K562 (cell line): ENCODE measurements at regions not wholly inside any gene's neighbourhood (a gene's known extent, or its start where the extent isn't known, plus 50 kb on each side); places are given as distances from the start of the nearest gene placed in this dataset.

Experiments used
- ATAC-seq: fragments of 200-7000 bp; cut with Tn5 transposase; 3 replicates; pipeline ENCODE4 v1.9.1; 2020; ENCODE audit warnings: moderate library complexity
- BruUV-seq: library from RNA; stranded (reverse); fragments of 400-500 nt; replicated peaks from 2 replicates; lab custom pipeline; 2021; lab: Mats Ljungman, UMichigan
- CTCF ChIA-PET: fragments of 300-600 bp; formaldehyde crosslinking; extraction: SDS; loops from one replicate; lab custom pipeline; 2021; ENCODE audit warnings: low intra/inter-chr PET ratio; lab: Yijun Ruan, JAX
- POLR2A ChIA-PET: fragments of 300-600, 350-650 bp; sonication (Branson Sonifier 250); formaldehyde crosslinking; extraction: SDS; loops from one replicate; lab custom pipeline; 2021; ENCODE audit warnings: antibody characterized with exemption, inconsistent platforms; lab: Yijun Ruan, JAX
- DNase-seq, 4 experiments: peaks; one replicate each; pipeline versions ENCODE4 v3.0.0 to v3.0.0-alpha.2; 2011 to 2018; ENCODE audit warnings: low spot score in 3 of 4, mixed read lengths in 3 of 4; ENCODE audit errors: extremely low read depth in 1 of 4
- FAIRE-seq: peaks from 2 replicates; lab custom pipeline; 2011; peaks lifted over from hg19 to GRCh38; lab: Jason Lieb, UNC
- H2AFZ ChIP-seq: 2 replicates; pipeline ENCODE4 v1.6.0; 2011; ENCODE audit warnings: low read depth, low read length, control low read depth, inconsistent platforms
- H3K27ac ChIP-seq: fragments of 200-600 bp; 3 replicates; pipeline ENCODE4 v1.8.0; 2011; ENCODE audit warnings: low read depth, mild to moderate bottlenecking, control low read depth, inconsistent platforms, low read length, moderate library complexity, mixed read lengths; ENCODE audit errors: extremely low read depth
- H3K27me3 ChIP-seq, 2 experiments: fragments of 300-600 bp in 1 of 2; 2 replicates in 1 of 2; 3 replicates in 1 of 2; pipeline versions ENCODE4 v1.6.0 to v1.8.0; 2011; ENCODE audit warnings: inconsistent platforms in 2 of 2, low read length in 2 of 2, mild to moderate bottlenecking in 1 of 2, mixed read lengths in 1 of 2, moderate library complexity in 1 of 2; ENCODE audit not compliant: control insufficient read depth in 2 of 2, insufficient read depth in 2 of 2
- H3K36me3 ChIP-seq: fragments of 300-600 bp; 3 replicates; pipeline ENCODE4 v1.8.0; 2011; ENCODE audit warnings: mild to moderate bottlenecking, low read length, inconsistent platforms; ENCODE audit not compliant: control insufficient read depth, insufficient read depth
- H3K4me1 ChIP-seq, 2 experiments: fragments of 200-600 bp in 1 of 2; replicated peaks in 1 of 2; 2 replicates in 1 of 2; 3 replicates in 1 of 2; pipeline versions ENCODE4 v1.5.1 to v1.8.0; 2011; ENCODE audit warnings: inconsistent platforms in 2 of 2, low read length in 2 of 2, mild to moderate bottlenecking in 1 of 2, mixed read lengths in 1 of 2, moderate library complexity in 1 of 2; ENCODE audit not compliant: control insufficient read depth in 2 of 2, insufficient read depth in 2 of 2
- H3K4me2 ChIP-seq: 2 replicates; pipeline ENCODE4 v1.6.1; 2011; ENCODE audit warnings: low read length, control low read depth, inconsistent platforms, mixed read lengths; ENCODE audit not compliant: insufficient read depth
- H3K4me3 ChIP-seq: fragments of 200-600 bp; sonication (generic), shearing (Covaris generic); 2 replicates; pipeline ENCODE4 v1.5.1; 2016; ENCODE audit warnings: control low read depth, inconsistent platforms
- H3K79me2 ChIP-seq: fragments of 200-600 bp; 3 replicates; pipeline ENCODE4 v1.8.0; 2011; ENCODE audit warnings: low read length, inconsistent platforms; ENCODE audit not compliant: control insufficient read depth, insufficient read depth
- H3K9ac ChIP-seq, 2 experiments: 2 replicates each; pipeline versions ENCODE4 v1.6.0 to v1.6.1; 2011; ENCODE audit warnings: low read depth in 2 of 2, low read length in 2 of 2, control low read depth in 1 of 2, inconsistent platforms in 1 of 2, mild to moderate bottlenecking in 1 of 2, mixed read lengths in 1 of 2; ENCODE audit not compliant: insufficient read depth in 1 of 2
- H3K9me1 ChIP-seq: one replicate; pipeline ENCODE4 v1.6.0; 2011; ENCODE audit warnings: inconsistent platforms, mild to moderate bottlenecking, low read length, moderate library complexity; ENCODE audit not compliant: control insufficient read depth, insufficient read depth
- H3K9me3 ChIP-seq: replicated peaks from 2 replicates; pipeline ENCODE4 v1.5.1; 2011; ENCODE audit warnings: low read depth, low read length, inconsistent platforms; ENCODE audit not compliant: control insufficient read depth, insufficient read depth
- H4K20me1 ChIP-seq: replicated peaks from 2 replicates; pipeline ENCODE4 v1.6.1; 2011; ENCODE audit warnings: low read length, inconsistent platforms, mixed read lengths; ENCODE audit not compliant: control insufficient read depth, insufficient read depth
- ATF3 ChIP-seq, 2 experiments: fragments of 450-650 bp in 1 of 2; sonication (generic) in 1 of 2; formaldehyde crosslinking in 1 of 2; IDR thresholded peaks in 1 of 2; conservative IDR thresholded peaks in 1 of 2; 2 replicates each; pipeline versions ENCODE4 v1.6.1 to v1.8.1; 2016 to 2023; ENCODE audit warnings: mild to moderate bottlenecking in 2 of 2, moderate library complexity in 2 of 2, inconsistent platforms in 1 of 2, missing genetic modification reagents in 1 of 2
- CBFA2T3 ChIP-seq: fragments of 450-650 bp; IDR thresholded peaks from 2 replicates; pipeline ENCODE4 v1.6.1; 2017
- CEBPG ChIP-seq, 3 experiments: fragments of 200-800 bp in 1 of 3; sonication (Bioruptor generic) in 1 of 3; sonication (generic) in 1 of 3; formaldehyde crosslinking in 1 of 3; IDR thresholded peaks in 2 of 3; conservative IDR thresholded peaks in 1 of 3; 2 replicates each; pipeline versions ENCODE4 v1.6.1 to v1.8.0; 2016 to 2022; ENCODE audit warnings: missing compliant biosample characterization in 2 of 3, missing genetic modification characterization in 2 of 3, mild to moderate bottlenecking in 1 of 3, missing genetic modification reagents in 1 of 3
- CREB1 ChIP-seq, 2 experiments: sonication (generic) in 1 of 2; formaldehyde crosslinking in 1 of 2; IDR thresholded peaks; 2 replicates each; pipeline versions ENCODE4 v1.6.1 to v1.8.0; 2012 to 2022; ENCODE audit warnings: inconsistent platforms in 1 of 2, mild to moderate bottlenecking in 1 of 2, missing genetic modification reagents in 1 of 2, moderate library complexity in 1 of 2
- CTCFL ChIP-seq: IDR thresholded peaks from 2 replicates; pipeline ENCODE4 v1.6.1; 2011; ENCODE audit warnings: borderline replicate concordance, low read depth, mild to moderate bottlenecking, moderate library complexity, low read length; ENCODE audit not compliant: insufficient read depth, poor library complexity, severe bottlenecking
- DMBX1 ChIP-seq: fragments of 250-450 bp; sonication (Bioruptor Pico); IDR thresholded peaks from 2 replicates; pipeline ENCODE4 v1.8.0; 2022; ENCODE audit warnings: inconsistent platforms, mild to moderate bottlenecking, moderate library complexity, borderline replicate concordance
- MECOM ChIP-seq: fragments of 250-450 bp; sonication (Bioruptor Pico); IDR thresholded peaks from 2 replicates; pipeline ENCODE4 v1.8.0; 2022; ENCODE audit warnings: inconsistent platforms
- MEIS2 ChIP-seq: fragments of 450-650 bp; IDR thresholded peaks from 2 replicates; pipeline ENCODE4 v1.6.1; 2014; ENCODE audit warnings: mild to moderate bottlenecking; ENCODE audit not compliant: partially characterized antibody
- NCOR1 ChIP-seq: fragments of 450-650 bp; IDR thresholded peaks from 2 replicates; pipeline ENCODE4 v1.6.1; 2016; ENCODE audit warnings: mild to moderate bottlenecking, moderate library complexity
- PKNOX1 ChIP-seq: fragments of 450-650 bp; IDR thresholded peaks from 2 replicates; pipeline ENCODE4 v1.6.1; 2016
- STAT5A ChIP-seq: IDR thresholded peaks from 2 replicates; pipeline ENCODE4 v1.6.1; 2012; ENCODE audit warnings: low read length, inconsistent platforms, borderline replicate concordance
- ZBTB5 ChIP-seq: fragments of 450-650 bp; IDR thresholded peaks from 2 replicates; pipeline ENCODE4 v1.6.1; 2017; ENCODE audit warnings: antibody characterized with exemption
- ZNF395 ChIP-seq: fragments of 200-800 bp; sonication (Bioruptor generic); IDR thresholded peaks from 2 replicates; pipeline ENCODE4 v1.6.1; 2017; ENCODE audit warnings: missing genetic modification characterization, missing compliant biosample characterization
- WGBS: fragments of 100-300 bp; shearing (Covaris generic); methylation state at CpG from one replicate; pipeline ENCODE4 v1.1.6; 2016; ENCODE audit warnings: low coverage, mixed read lengths; ENCODE audit not compliant: insufficient coverage; ENCODE audit errors: missing lambda C conversion rate; 5-methylcytosine and 5-hydroxymethylcytosine counted together
- in situ Hi-C: fragments of 300-500 bp; cut with MboI; formaldehyde crosslinking; loops from 4 replicates; pipeline ENCODE4 v1.15.0; 2018; ENCODE audit warnings: inconsistent platforms, mixed read lengths
- intact Hi-C: fragments of 100-400 bp; cut with micrococcal nuclease; formaldehyde crosslinking; loops from 2 replicates; pipeline ENCODE4 v1.14.2; 2022

- in situ Hi-C loops: no loop called here
- Histone ChIP-seq H3K4me2 (no peak overlapping the region), H3K9ac (no peak overlapping the region), H3K79me2 (no peaks in the 10 kb centered on the region), H3K9me1 (no peaks in the 10 kb centered on the region), H4K20me1 (no peaks in the 10 kb centered on the region), H3K36me3 (no peaks in the 10 kb centered on the region), H2AFZ (no peak overlapping the region), H3K4me1 (no peaks in the 10 kb centered on the region), H3K4me3 (no peak overlapping the region), H3K27me3 (no peaks in the 10 kb centered on the region), H3K9me3 (no peaks in the 10 kb centered on the region), H3K27ac (no peak overlapping the region)
- FAIRE-seq (no peak), ATAC-seq (peak; percentile 43), DNase-seq (peak in 2 of 4 experiments; percentile 4 to 11)
- POLR2A ChIA-PET: no interaction called here
- CTCF ChIA-PET: no interaction called here
- 0% methylated on average over 7 of the region's 7 CpGs for WGBS
- intact Hi-C loops: no loop called here
- no TSS peak for BruUV-seq
- no peak for TF ChIP-seq CTCFL
- peak; percentile 44; the same call in 1 of the 2 replicates for TF ChIP-seq NCOR1
- 0 out of 2 replicates have a peak, but pooled peaks have one; percentile 16 for TF ChIP-seq CBFA2T3
- no peak for TF ChIP-seq DMBX1 (CRISPR knock-in tag)
- peak; percentile 73 for TF ChIP-seq PKNOX1
- TF ChIP-seq CREB1 (IDR thresholded peaks at IDR 0.05): no peak
- no peak for TF ChIP-seq CREB1 (CRISPR knock-in tag; IDR thresholded peaks at IDR 0.05)
- no peak for TF ChIP-seq CEBPG (CRISPR knock-in tag; IDR thresholded peaks at IDR 0.05)
- peak; percentile 71 to 90; a peak in 3 of 4 replicates for TF ChIP-seq CEBPG (tag; conservative IDR thresholded peaks at IDR 0.05 in 1 of 2, IDR thresholded peaks at IDR 0.05 in 1 of 2)
- TF ChIP-seq MEIS2: peak; percentile 84
- TF ChIP-seq ZNF395 (CRISPR knock-in tag): no peak
- TF ChIP-seq ATF3 (IDR thresholded peaks at IDR 0.05): peak; percentile 29; the same call in 1 of the 2 replicates
- TF ChIP-seq ATF3 (CRISPR knock-in tag; conservative IDR thresholded peaks at IDR 0.05): no peak
- 0 out of 2 replicates have a peak, but pooled peaks have one; percentile 20 for TF ChIP-seq ZBTB5
- 0 out of 2 replicates have a peak, but pooled peaks have one; percentile 26 for TF ChIP-seq STAT5A
- no peak for TF ChIP-seq MECOM (CRISPR knock-in tag)
Measured at GRCh38 chr18:77737405-77737804, 487.8 kb downstream of the GALR1 start.
